Mammary epithelial cell (primary cell): ENCODE measurements at regions not wholly inside any gene's neighbourhood (a gene's known extent, or its start where the extent isn't known, plus 50 kb on each side); places are given as distances from the start of the nearest gene placed in this dataset.

Experiments used
- EZH2 ChIP-seq: IDR thresholded peaks from 2 replicates; pipeline ENCODE4 v1.6.1; 2012; ENCODE audit warnings: low read length, inconsistent platforms, borderline replicate concordance
- TF ChIP-seq, protein P1 (sequence below), 2 donors: IDR thresholded peaks in 1 of 2; conservative IDR thresholded peaks in 1 of 2; 2 replicates each; pipeline ENCODE4 v1.5.1; 2011 to 2012; ENCODE audit warnings: inconsistent platforms in 2 of 2, low read length in 2 of 2, mild to moderate bottlenecking in 2 of 2, control low read depth in 1 of 2, low read depth in 1 of 2; ENCODE audit not compliant: insufficient read depth in 1 of 2; ENCODE audit errors: extremely low read depth in 1 of 2

DNA sequence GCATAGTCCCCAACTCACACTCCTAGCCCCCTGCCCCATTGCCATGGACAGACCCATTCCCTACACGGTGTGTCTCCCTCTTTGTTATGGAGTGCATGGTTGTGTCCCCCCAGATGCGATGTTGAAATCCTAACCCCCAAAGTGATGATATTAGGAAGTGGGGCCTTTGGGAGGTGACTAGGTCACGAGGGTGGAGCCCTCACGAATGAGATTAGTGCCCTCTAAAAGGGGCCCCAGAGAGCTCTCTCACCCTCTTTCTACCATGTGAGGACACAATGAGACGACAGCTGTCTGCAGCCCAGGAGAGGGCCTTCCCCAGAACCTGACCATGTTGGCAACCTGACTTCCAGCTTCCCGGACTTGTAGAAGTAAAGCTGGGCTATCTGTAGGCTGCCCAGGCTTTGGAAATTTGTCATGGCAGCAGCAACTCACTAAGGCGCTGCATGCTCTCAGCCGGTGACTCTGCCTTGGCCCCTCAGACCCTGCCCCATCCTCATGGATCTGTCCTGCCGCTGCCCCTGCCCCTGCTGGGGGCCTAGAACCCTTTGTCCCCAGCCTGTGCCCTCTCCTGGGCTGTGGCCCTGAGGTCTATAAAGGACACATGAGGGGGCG lies 318.1 kb upstream of the RTL1 start:
- TF ChIP-seq, protein P1, sequence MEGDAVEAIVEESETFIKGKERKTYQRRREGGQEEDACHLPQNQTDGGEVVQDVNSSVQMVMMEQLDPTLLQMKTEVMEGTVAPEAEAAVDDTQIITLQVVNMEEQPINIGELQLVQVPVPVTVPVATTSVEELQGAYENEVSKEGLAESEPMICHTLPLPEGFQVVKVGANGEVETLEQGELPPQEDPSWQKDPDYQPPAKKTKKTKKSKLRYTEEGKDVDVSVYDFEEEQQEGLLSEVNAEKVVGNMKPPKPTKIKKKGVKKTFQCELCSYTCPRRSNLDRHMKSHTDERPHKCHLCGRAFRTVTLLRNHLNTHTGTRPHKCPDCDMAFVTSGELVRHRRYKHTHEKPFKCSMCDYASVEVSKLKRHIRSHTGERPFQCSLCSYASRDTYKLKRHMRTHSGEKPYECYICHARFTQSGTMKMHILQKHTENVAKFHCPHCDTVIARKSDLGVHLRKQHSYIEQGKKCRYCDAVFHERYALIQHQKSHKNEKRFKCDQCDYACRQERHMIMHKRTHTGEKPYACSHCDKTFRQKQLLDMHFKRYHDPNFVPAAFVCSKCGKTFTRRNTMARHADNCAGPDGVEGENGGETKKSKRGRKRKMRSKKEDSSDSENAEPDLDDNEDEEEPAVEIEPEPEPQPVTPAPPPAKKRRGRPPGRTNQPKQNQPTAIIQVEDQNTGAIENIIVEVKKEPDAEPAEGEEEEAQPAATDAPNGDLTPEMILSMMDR (conservative IDR thresholded peaks at IDR 0.05 in 1 of 2, IDR thresholded peaks at IDR 0.05 in 1 of 2; ENCODE audit: extremely low read depth in 1 of 2, insufficient read depth in 1 of 2, low read depth in 1 of 2, low read length in 2 of 2) = no peak
- no peak for TF ChIP-seq EZH2
